Activated T-helper 17 cell treated with anti-CD3 and anti-CD28 coated beads, Interleukin-2, amount 50 U/mL, for 72 hours (primary cell): ENCODE measurements at regions not wholly inside any gene's neighbourhood (a gene's known extent, or its start where the extent isn't known, plus 50 kb on each side); places are given as distances from the start of the nearest gene placed in this dataset.

Experiments
- ATAC-seq: fragments of 150-1000 bp; cut with Tn5 transposase; replicated peaks from 2 replicates; pipeline ENCODE4 v1.10.0; 2021; ENCODE audit warnings: mild to moderate bottlenecking, moderate library complexity
- H3K27ac Mint-ChIP-seq: one replicate; pipeline ENCODE4 v1.8.0; 2022; ENCODE audit warnings: mixed read lengths
- H3K27me3 Mint-ChIP-seq: one replicate; pipeline ENCODE4 v1.8.0; 2022; ENCODE audit warnings: mixed read lengths
- H3K36me3 Mint-ChIP-seq: one replicate; pipeline ENCODE4 v1.8.0; 2022; ENCODE audit warnings: low read depth, mild to moderate bottlenecking, mixed read lengths
- H3K4me1 Mint-ChIP-seq: one replicate; pipeline ENCODE4 v1.8.0; 2022; ENCODE audit warnings: mixed read lengths
- H3K4me3 Mint-ChIP-seq: one replicate; pipeline ENCODE4 v1.8.0; 2022; ENCODE audit warnings: mild to moderate bottlenecking, mixed read lengths
- H3K9me3 Mint-ChIP-seq: one replicate; pipeline ENCODE4 v1.8.0; 2022; ENCODE audit warnings: mixed read lengths

DNA sequence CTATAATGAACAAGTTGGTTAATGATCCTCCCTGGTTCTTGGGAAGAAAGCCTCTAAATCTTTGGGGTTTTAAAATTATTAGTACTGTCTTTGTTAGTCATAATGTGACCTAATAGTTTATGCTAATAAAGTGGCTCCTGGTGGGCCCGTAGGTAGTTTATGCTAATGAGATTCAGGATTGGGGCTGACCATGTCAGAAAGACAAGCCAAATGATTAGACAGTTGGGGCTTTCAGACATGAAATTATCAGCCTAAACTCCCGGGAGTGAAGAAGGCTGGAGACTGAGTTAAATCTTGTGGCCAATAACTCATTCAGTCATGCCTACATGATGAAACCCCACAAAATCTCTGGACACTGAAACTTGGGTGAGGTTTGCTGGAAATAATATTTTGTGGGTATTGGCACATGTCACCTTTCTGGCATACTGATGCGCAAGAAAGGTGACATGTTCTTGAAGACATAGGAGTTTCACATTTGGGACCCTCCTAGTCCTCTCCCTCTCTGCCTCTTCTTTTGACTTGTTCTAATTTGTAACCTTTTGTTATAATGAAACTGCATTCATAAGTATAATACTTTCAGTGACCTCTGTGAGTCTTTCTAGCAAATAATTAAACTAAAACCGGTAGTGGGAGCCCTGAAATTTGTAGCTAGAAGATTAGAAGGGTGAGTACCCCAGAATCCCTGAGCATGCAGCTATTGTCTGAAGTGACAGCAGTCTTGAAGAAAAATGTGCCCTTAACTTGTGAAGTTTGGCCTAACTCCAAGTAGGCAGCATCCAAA lies 196.8 kb upstream of the FSTL5 start:
- Mint-ChIP-seq H3K36me3 (no peaks in the 10 kb centered on the region), H3K9me3 (peaks cover 12% of the 10 kb centered on the region), H3K4me1 (no peaks in the 10 kb centered on the region), H3K27ac (no peak overlapping the region), H3K27me3 (no peaks in the 10 kb centered on the region), H3K4me3 (no peak overlapping the region)
- ATAC-seq, result no peak

GRCh38 chr4:162356181-162356580 lies 192.4 kb upstream of the FSTL5 start:
- Mint-ChIP-seq H3K36me3 (no peaks in the 10 kb centered on the region), H3K9me3 (peaks cover 8% of the 10 kb centered on the region), H3K27ac (no peak overlapping the region), H3K4me1 (no peaks in the 10 kb centered on the region), H3K4me3 (no peak overlapping the region), H3K27me3 (no peaks in the 10 kb centered on the region)
- ATAC-seq, result no peak

- no peak overlapping the region for H3K27ac Mint-ChIP-seq
- no peaks in the 10 kb centered on the region for H3K36me3 Mint-ChIP-seq
- no peak overlapping the region for H3K4me3 Mint-ChIP-seq
- no peaks in the 10 kb centered on the region for H3K27me3 Mint-ChIP-seq
- no peaks in the 10 kb centered on the region for H3K4me1 Mint-ChIP-seq
- peaks cover 4% of the 10 kb centered on the region for H3K9me3 Mint-ChIP-seq
- no peak for ATAC-seq
These were observed 188.8 kb upstream of the FSTL5 start for GRCh38 chr4:162352580-162353107.

- Mint-ChIP-seq H3K36me3 (no peaks in the 10 kb centered on the region), H3K4me3 (no peak overlapping the region), H3K27ac (no peak overlapping the region), H3K9me3 (no peaks in the 10 kb centered on the region), H3K4me1 (no peaks in the 10 kb centered on the region), H3K27me3 (no peaks in the 10 kb centered on the region)
- no peak for ATAC-seq
These were observed 186.5 kb upstream of the FSTL5 start for GRCh38 chr4:162350331-162350730.

DNA sequence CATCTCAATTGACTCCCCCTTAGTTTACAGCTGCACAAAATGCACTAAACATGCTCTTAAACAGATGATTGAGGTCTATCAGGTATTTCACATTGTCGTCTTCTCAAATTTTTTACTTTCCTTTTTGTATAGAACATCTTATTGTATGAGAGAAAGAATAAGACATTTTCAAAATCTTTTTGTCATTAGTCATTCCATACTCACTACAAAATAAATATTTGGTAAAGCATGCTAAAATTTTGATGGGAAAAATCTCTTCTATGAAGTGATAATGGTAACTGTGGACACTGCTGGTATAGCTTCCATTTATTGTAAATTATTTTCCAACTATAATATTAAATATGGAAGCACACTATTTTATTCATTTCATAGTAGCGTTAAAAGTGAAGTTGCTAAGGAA lies 185.6 kb upstream of the FSTL5 start:
- Mint-ChIP-seq H3K27ac (no peak overlapping the region), H3K4me1 (no peaks in the 10 kb centered on the region)
- no peak for ATAC-seq

GRCh38 chr4:162347842-162348213 lies 184.0 kb upstream of the FSTL5 start:
- Mint-ChIP-seq H3K9me3 (peaks cover 2% of the 10 kb centered on the region), H3K27me3 (no peaks in the 10 kb centered on the region), H3K4me3 (no peak overlapping the region), H3K36me3 (no peaks in the 10 kb centered on the region), H3K4me1 (no peaks in the 10 kb centered on the region), H3K27ac (no peak overlapping the region)
- no peak for ATAC-seq

More for the DNA sequence above, 185.6 kb upstream of the FSTL5 start:
- Mint-ChIP-seq H3K4me3 (no peak overlapping the region), H3K9me3 (no peaks in the 10 kb centered on the region), H3K36me3 (no peaks in the 10 kb centered on the region), H3K27me3 (no peaks in the 10 kb centered on the region)

GRCh38 chr4:162347156-162347841 lies 183.5 kb upstream of the FSTL5 start:
- no peaks in the 10 kb centered on the region for H3K27me3 Mint-ChIP-seq
- H3K4me1 Mint-ChIP-seq, result no peaks in the 10 kb centered on the region
- no peak for ATAC-seq
- H3K9me3 Mint-ChIP-seq, result peaks cover 5% of the 10 kb centered on the region
- no peak overlapping the region for H3K4me3 Mint-ChIP-seq
- H3K36me3 Mint-ChIP-seq, result no peaks in the 10 kb centered on the region
- H3K27ac Mint-ChIP-seq, result no peak overlapping the region

DNA sequence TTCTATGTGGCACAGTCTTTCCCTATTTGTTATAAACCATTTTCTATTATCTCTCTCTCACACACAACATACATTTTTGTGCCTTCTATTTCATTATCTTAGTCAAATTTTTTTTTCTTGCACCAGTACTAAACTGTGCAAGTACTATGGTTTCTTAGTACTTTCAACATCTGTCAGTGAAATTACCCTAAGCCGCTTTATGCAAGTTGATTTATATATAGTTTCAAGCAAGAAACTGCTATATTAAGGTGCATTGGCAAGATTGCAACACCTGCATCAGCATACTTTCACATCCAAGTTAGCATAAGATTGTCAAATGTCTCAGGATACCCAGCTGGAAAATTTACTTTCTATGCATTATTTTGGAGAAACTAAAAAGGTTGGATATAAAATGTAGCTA lies 180.2 kb upstream of the FSTL5 start:
- no peak overlapping the region for H3K4me3 Mint-ChIP-seq
- H3K27me3 Mint-ChIP-seq, result no peaks in the 10 kb centered on the region
- H3K4me1 Mint-ChIP-seq, result no peaks in the 10 kb centered on the region
- ATAC-seq, result no peak
- no peak overlapping the region for H3K27ac Mint-ChIP-seq
- H3K36me3 Mint-ChIP-seq, result no peaks in the 10 kb centered on the region
- peaks cover 5% of the 10 kb centered on the region for H3K9me3 Mint-ChIP-seq

- H3K27ac Mint-ChIP-seq, result no peak overlapping the region
- peaks cover 5% of the 10 kb centered on the region for H3K9me3 Mint-ChIP-seq
- no peak for ATAC-seq
- H3K4me1 Mint-ChIP-seq, result no peaks in the 10 kb centered on the region
- no peaks in the 10 kb centered on the region for H3K36me3 Mint-ChIP-seq
- no peaks in the 10 kb centered on the region for H3K27me3 Mint-ChIP-seq
- H3K4me3 Mint-ChIP-seq, result no peak overlapping the region
These were observed 177.7 kb upstream of the FSTL5 start for GRCh38 chr4:162341533-162341932.

DNA sequence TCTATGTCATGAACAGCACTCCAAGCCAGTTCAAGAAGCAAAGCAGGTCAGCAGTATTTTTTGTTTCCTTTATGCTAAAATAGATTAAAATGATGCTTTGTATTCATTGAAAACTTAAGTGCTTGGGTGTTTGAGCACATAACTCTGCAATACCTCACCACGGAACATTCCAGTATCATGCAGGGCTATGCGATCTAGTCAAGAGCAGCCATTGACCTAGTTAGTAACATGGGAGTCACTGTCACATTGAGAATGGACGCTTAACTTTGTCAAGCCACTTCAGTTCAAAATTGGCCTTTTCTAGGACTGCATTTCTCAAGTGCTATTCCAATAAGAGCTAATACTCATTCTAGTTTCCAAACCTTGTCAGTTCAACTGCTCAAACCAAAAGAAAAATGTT lies 160.1 kb upstream of the FSTL5 start:
- no peaks in the 10 kb centered on the region for H3K36me3 Mint-ChIP-seq
- H3K4me1 Mint-ChIP-seq, result no peaks in the 10 kb centered on the region
- no peak for ATAC-seq
- H3K27ac Mint-ChIP-seq, result no peak overlapping the region
- H3K27me3 Mint-ChIP-seq, result no peaks in the 10 kb centered on the region
- H3K9me3 Mint-ChIP-seq, result no peaks in the 10 kb centered on the region
- no peak overlapping the region for H3K4me3 Mint-ChIP-seq

DNA sequence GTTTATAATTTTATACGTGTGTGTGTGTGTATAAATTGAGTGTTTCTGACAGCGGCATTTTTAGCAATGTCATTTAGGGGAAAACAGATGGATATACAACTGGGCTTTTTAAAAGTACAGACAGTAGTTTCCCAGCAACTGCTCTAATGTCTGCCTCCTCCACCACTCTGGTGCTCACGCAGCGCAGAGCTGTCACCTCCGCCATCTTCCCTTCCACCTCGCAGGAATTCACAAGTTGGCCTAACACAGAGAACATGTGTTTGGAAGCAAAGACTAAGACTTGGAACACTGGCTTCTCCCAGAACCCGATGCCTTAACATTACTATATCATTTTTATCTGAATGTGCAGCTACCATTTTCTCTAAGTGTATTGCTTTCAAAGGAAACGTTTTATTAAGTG lies 158.3 kb upstream of the FSTL5 start:
- Mint-ChIP-seq H3K4me1 (no peaks in the 10 kb centered on the region), H3K4me3 (no peak overlapping the region), H3K9me3 (peaks cover 5% of the 10 kb centered on the region), H3K36me3 (no peaks in the 10 kb centered on the region), H3K27ac (no peak overlapping the region), H3K27me3 (no peaks in the 10 kb centered on the region)
- ATAC-seq, result no peak

DNA sequence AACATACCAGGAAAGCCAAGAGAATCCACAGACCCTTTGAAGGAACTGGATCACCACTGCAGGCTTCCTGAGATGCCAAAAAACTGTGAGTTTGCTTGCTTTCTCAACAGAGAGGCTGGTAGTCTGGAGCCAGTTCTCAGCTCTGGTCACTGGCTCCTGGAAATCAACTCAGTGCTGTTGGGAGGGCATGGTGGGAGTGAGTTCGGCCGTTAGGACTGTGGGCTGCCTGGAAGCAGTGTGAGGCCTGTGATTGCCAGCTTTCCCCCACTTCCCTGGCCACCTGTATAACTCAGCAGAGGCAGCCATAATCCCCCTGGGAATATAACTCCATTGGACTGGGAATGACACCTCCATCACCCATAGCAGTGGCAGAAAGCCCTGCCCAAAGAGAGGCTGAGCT lies 122.0 kb upstream of the FSTL5 start:
- H3K36me3 Mint-ChIP-seq, result no peaks in the 10 kb centered on the region
- no peak for ATAC-seq
- H3K9me3 Mint-ChIP-seq, result peaks cover 12% of the 10 kb centered on the region
- no peak overlapping the region for H3K27ac Mint-ChIP-seq
- H3K4me1 Mint-ChIP-seq, result no peaks in the 10 kb centered on the region
- H3K4me3 Mint-ChIP-seq, result no peak overlapping the region
- no peaks in the 10 kb centered on the region for H3K27me3 Mint-ChIP-seq

- H3K9me3 Mint-ChIP-seq, result peaks cover 9% of the 10 kb centered on the region
- no peak overlapping the region for H3K4me3 Mint-ChIP-seq
- no peaks in the 10 kb centered on the region for H3K4me1 Mint-ChIP-seq
- H3K27me3 Mint-ChIP-seq, result no peaks in the 10 kb centered on the region
- no peaks in the 10 kb centered on the region for H3K36me3 Mint-ChIP-seq
- ATAC-seq, result no peak
- H3K27ac Mint-ChIP-seq, result no peak overlapping the region
These were observed 118.9 kb upstream of the FSTL5 start for GRCh38 chr4:162282684-162283083.

DNA sequence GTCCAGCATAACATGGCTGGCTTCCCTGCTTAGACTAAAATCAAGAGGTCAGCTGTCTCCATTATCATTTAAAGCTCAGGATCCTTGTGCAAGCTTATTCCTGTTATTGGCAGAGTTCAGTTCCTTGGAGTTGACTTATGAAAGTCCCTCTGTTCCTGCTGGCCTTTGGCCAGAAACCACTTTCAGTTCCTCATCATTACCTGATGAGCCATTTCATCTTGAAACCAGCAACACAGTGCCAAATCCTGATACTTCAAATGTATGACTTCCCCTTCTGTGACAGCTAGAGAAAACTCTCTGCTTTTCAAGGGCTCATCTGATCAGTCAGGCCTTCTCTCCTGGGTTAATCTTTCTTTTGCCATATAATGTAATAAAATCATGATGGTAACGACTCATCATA lies 110.6 kb upstream of the FSTL5 start:
- no peak for ATAC-seq
- Mint-ChIP-seq H3K4me1 (no peaks in the 10 kb centered on the region), H3K36me3 (no peaks in the 10 kb centered on the region), H3K9me3 (peaks cover 7% of the 10 kb centered on the region), H3K4me3 (no peak overlapping the region), H3K27me3 (no peaks in the 10 kb centered on the region), H3K27ac (no peak overlapping the region)

- ATAC-seq, result no peak
- H3K27ac Mint-ChIP-seq, result no peak overlapping the region
- no peak overlapping the region for H3K4me3 Mint-ChIP-seq
- no peaks in the 10 kb centered on the region for H3K36me3 Mint-ChIP-seq
- no peaks in the 10 kb centered on the region for H3K4me1 Mint-ChIP-seq
- peaks cover 7% of the 10 kb centered on the region for H3K9me3 Mint-ChIP-seq
- no peaks in the 10 kb centered on the region for H3K27me3 Mint-ChIP-seq
These were observed 108.4 kb upstream of the FSTL5 start for GRCh38 chr4:162272215-162272614.
